ENCODE measurements at regions not wholly inside any gene's neighbourhood (a gene's known extent, or its start where the extent isn't known, plus 50 kb on each side); places are given as distances from the start of the nearest gene placed in this dataset.

DNA sequence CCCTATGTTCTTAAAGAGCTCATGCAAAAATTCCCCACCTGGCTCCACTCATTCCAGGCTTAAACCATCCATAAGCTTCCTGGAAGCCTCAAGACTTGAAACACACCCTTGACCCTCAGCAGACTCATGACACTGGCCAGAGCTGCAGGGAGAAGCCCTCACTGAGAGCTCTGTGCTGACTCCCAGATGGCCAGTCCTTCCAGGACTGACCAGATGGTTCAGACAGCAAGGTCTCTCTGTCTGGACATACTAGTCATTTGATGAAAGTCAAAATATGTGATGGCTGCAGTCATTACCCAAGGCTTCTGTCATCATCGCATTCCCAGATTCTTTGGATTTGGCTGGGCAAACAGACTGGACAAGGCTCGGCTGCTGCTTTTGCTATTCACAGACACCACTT lies 397.4 kb downstream of the FOXO1 start:
- no peak for TF ChIP-seq POLR2A (IDR thresholded peaks at IDR 0.05)
- TF ChIP-seq, protein P1, sequence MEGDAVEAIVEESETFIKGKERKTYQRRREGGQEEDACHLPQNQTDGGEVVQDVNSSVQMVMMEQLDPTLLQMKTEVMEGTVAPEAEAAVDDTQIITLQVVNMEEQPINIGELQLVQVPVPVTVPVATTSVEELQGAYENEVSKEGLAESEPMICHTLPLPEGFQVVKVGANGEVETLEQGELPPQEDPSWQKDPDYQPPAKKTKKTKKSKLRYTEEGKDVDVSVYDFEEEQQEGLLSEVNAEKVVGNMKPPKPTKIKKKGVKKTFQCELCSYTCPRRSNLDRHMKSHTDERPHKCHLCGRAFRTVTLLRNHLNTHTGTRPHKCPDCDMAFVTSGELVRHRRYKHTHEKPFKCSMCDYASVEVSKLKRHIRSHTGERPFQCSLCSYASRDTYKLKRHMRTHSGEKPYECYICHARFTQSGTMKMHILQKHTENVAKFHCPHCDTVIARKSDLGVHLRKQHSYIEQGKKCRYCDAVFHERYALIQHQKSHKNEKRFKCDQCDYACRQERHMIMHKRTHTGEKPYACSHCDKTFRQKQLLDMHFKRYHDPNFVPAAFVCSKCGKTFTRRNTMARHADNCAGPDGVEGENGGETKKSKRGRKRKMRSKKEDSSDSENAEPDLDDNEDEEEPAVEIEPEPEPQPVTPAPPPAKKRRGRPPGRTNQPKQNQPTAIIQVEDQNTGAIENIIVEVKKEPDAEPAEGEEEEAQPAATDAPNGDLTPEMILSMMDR (IDR thresholded peaks at IDR 0.05), result no peak
